Dendritic cell treated with granulocyte-macrophage colony-stimulating factor and Interleukin-4, amounts not matched to agents 40 ng/mL and 50 ng/mL, for 4 days (primary cell): ENCODE measurements at regions not wholly inside any gene's neighbourhood (a gene's known extent, or its start where the extent isn't known, plus 50 kb on each side); places are given as distances from the start of the nearest gene placed in this dataset.
"Not testable (repeated sequence)": the region's sequence is repeated elsewhere in the genome, so short reads cannot be mapped to it uniquely, and the experiment has no call there.

Experiments
- H3K27ac Mint-ChIP-seq: one replicate; pipeline ENCODE4 v1.8.0; 2022; ENCODE audit warnings: mild to moderate bottlenecking, mixed read lengths
- H3K27me3 Mint-ChIP-seq: one replicate; pipeline ENCODE4 v1.8.0; 2022; ENCODE audit warnings: mild to moderate bottlenecking, mixed read lengths
- H3K36me3 Mint-ChIP-seq: one replicate; pipeline ENCODE4 v1.8.0; 2022; ENCODE audit warnings: low read depth, mixed read lengths
- H3K4me1 Mint-ChIP-seq: one replicate; pipeline ENCODE4 v1.8.0; 2022; ENCODE audit warnings: low read depth, mixed read lengths
- H3K4me3 Mint-ChIP-seq: one replicate; pipeline ENCODE4 v1.8.0; 2022; ENCODE audit warnings: mild to moderate bottlenecking, moderate library complexity, mixed read lengths
- H3K9me3 Mint-ChIP-seq: one replicate; pipeline ENCODE4 v1.8.0; 2022; ENCODE audit warnings: mixed read lengths
- intact Hi-C: fragments of 100-400 bp; cut with micrococcal nuclease; formaldehyde crosslinking; loops from one replicate; pipeline ENCODE4 v1.15.0; 2022

GRCh38 chr6:8315154-8315553 lies 120.2 kb downstream of the SLC35B3 start:
- Mint-ChIP-seq H3K36me3 (no peaks in the 10 kb centered on the region), H3K4me1 (no peaks in the 10 kb centered on the region), H3K27me3 (no peaks in the 10 kb centered on the region), H3K27ac (no peak overlapping the region), H3K4me3 (no peak overlapping the region), H3K9me3 (peaks cover 46% of the 10 kb centered on the region)
- intact Hi-C loops: no loop called here

DNA sequence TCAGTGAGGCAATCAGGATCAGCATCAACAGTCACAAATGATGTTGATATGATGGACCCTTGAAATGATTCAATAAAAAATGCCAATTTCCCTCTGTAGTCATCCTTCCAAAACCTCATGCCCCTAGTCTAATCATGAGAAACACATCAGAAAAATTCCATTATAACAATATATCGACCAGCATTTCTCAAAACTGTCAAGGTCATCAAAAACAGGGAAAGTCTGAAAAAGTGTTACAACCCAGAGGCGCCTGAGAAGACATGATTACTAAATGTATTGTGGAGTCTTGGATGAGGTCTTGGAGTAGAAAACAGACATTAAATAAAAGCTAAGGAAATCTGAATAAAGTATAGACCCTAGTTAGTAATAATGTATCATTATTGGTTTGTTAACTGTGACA lies 133.8 kb downstream of the SLC35B3 start:
- H3K4me1 Mint-ChIP-seq: no peaks in the 10 kb centered on the region
- H3K9me3 Mint-ChIP-seq: no peaks in the 10 kb centered on the region
- no peaks in the 10 kb centered on the region for H3K27me3 Mint-ChIP-seq
- H3K4me3 Mint-ChIP-seq: no peak overlapping the region
- H3K27ac Mint-ChIP-seq: no peak overlapping the region
- H3K36me3 Mint-ChIP-seq: no peaks in the 10 kb centered on the region
- intact Hi-C loops: no loop called here

GRCh38 chr6:8299034-8299433 lies 136.3 kb downstream of the SLC35B3 start:
- Mint-ChIP-seq H3K27ac (no peak overlapping the region), H3K9me3 (peaks cover 12% of the 10 kb centered on the region), H3K4me3 (no peak overlapping the region), H3K36me3 (no peaks in the 10 kb centered on the region), H3K4me1 (no peaks in the 10 kb centered on the region), H3K27me3 (no peaks in the 10 kb centered on the region)
- intact Hi-C loops: no loop called here

DNA sequence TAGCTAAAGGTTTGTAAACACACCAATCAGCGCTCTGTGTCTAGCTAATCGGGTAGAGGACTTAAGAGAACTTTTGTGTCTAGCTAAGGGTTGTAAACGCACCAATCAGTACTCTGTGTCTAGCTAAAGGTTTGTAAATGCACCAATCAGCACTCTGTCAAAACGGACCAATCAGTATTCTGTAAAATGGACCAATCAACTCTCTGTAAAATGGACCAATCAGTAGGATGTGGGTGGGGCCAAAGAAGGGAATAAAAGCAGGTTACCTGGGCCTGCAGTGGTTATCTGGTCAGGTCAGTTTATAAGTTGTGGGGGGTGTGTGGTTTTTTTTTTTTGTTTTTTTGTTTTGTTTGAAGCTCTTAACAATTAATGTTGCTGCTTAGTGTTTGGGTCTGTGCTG lies 152.4 kb downstream of the SLC35B3 start:
- H3K27ac Mint-ChIP-seq, H3K4me1 Mint-ChIP-seq, H3K27me3 Mint-ChIP-seq, H3K36me3 Mint-ChIP-seq, H3K4me3 Mint-ChIP-seq, intact Hi-C loops: not testable (repeated sequence)
- H3K9me3 Mint-ChIP-seq: peaks cover 12% of the 10 kb centered on the region

GRCh38 chr6:8282380-8282779 lies 153.0 kb downstream of the SLC35B3 start:
- Mint-ChIP-seq H3K4me3 (no peak overlapping the region), H3K9me3 (peaks cover 12% of the 10 kb centered on the region), H3K27me3 (no peaks in the 10 kb centered on the region), H3K4me1 (no peaks in the 10 kb centered on the region), H3K27ac (no peak overlapping the region), H3K36me3 (no peaks in the 10 kb centered on the region)
- intact Hi-C loops: no loop called here

DNA sequence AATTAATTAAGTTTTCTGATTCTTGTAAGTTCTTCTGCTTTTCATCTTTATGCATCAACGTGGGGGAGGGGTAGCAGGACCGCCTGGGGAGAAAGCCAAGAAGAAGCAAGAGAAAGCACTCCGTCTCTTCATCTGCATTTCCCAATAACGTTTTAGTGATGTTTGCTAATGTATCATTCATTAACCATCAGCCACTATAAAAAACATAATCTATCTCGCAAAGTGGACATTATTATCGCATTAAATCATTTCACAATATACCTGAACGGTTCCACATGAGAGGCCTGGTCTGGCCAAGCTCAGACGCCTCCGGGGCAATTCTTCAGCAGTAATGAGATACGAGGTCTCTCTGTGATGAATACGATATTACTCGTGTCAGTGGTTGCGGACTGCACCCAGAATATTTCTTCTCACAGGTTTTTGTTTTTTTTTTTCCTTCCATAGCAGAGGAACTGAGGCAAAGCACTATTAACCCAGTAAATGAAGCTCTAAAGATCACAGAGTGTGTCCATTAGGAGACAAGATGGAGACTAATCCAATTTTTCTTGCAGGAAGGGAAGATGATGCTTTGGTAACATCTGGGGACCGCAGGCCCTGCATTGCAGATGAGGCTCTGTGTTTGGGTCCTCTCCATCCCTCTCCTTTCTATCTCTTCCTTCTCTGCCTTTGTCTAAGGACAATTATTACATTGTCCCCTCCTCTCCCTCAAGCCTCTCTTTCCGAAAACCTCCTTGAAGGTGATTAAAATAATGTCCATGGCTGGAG lies 156.1 kb downstream of the SLC35B3 start:
- Mint-ChIP-seq H3K4me1 (no peaks in the 10 kb centered on the region), H3K36me3 (no peaks in the 10 kb centered on the region), H3K27me3 (no peaks in the 10 kb centered on the region), H3K4me3 (no peak overlapping the region), H3K9me3 (peaks cover 12% of the 10 kb centered on the region), H3K27ac (no peak overlapping the region)
- intact Hi-C loops: no loop called here

DNA sequence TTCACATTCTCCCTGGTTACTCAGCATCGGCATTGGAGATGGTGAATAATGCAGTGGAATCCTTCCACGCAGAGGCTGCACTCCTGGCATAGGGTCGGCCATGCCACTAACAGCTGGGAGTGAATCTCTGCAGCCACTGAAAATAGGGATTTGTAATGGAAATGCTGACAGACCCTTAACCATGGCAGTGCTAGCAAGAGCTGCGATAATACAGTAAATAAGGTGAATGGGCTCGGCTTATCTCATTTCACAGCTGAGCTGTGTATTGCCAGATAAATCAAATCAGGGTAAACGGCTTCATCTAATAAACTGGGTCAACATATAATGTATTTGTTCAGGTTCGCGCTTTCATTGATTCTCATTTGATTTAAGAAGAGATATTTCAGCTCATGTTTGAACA lies 156.8 kb downstream of the SLC35B3 start:
- H3K4me1 Mint-ChIP-seq: no peaks in the 10 kb centered on the region
- peaks cover 12% of the 10 kb centered on the region for H3K9me3 Mint-ChIP-seq
- H3K36me3 Mint-ChIP-seq: no peaks in the 10 kb centered on the region
- H3K27ac Mint-ChIP-seq: no peak overlapping the region
- intact Hi-C loops: no loop called here
- H3K4me3 Mint-ChIP-seq: no peak overlapping the region
- H3K27me3 Mint-ChIP-seq: no peaks in the 10 kb centered on the region

DNA sequence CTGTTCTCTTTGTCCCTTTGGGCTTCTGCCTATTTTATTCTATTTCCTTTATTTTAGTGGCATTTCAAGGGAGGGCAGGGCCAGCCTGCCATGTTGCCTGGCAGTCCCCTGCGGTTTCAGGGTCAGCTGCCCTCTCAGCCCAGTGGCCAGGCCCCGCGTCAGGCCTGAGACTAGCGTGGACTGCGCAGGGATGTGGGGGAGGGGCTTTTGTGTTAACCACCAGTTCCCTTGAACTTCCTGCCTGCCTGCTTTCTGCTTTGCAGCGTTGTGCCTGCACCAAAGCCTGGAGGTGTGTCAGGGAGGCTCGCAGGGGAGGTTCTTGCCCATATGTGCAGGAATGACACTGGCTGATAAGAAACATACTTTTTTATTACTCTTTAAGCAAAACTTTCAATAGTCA lies 157.6 kb downstream of the SLC35B3 start:
- Mint-ChIP-seq H3K27ac (no peak overlapping the region), H3K4me3 (no peak overlapping the region), H3K9me3 (peaks cover 6% of the 10 kb centered on the region), H3K27me3 (no peaks in the 10 kb centered on the region), H3K36me3 (no peaks in the 10 kb centered on the region), H3K4me1 (no peaks in the 10 kb centered on the region)
- intact Hi-C loops: no loop called here

DNA sequence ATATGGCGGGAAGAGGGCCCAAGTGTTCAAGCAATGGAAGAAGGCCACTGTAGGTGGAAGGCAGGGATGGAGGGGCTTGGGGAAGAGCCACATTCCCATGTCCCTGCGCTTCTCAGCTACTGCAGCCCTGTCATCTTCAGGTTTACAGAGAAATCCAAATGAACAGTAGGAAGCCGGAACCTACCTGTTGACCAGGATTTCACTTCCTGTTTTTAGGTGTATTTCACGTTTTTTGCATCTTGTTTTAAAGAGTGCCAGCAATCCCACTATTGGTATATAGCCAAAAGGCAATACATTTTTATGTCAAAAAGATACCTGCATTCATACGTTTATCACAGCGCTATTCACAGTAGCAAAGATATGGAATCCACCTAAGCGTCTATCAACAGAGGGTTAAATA lies 159.2 kb downstream of the SLC35B3 start:
- Mint-ChIP-seq H3K9me3 (no peaks in the 10 kb centered on the region), H3K27ac (no peak overlapping the region), H3K4me1 (no peaks in the 10 kb centered on the region), H3K36me3 (no peaks in the 10 kb centered on the region), H3K4me3 (no peak overlapping the region), H3K27me3 (no peaks in the 10 kb centered on the region)
- intact Hi-C loops: no loop called here

GRCh38 chr6:8275667-8276066 lies 159.7 kb downstream of the SLC35B3 start:
- Mint-ChIP-seq H3K9me3 (no peaks in the 10 kb centered on the region), H3K4me3 (no peak overlapping the region), H3K4me1 (no peaks in the 10 kb centered on the region), H3K27ac (no peak overlapping the region), H3K27me3 (no peaks in the 10 kb centered on the region), H3K36me3 (no peaks in the 10 kb centered on the region)
- intact Hi-C loops: no loop called here

- no peaks in the 10 kb centered on the region for H3K27me3 Mint-ChIP-seq
These were observed 161.1 kb downstream of the SLC35B3 start for GRCh38 chr6:8274226-8274625.

DNA sequence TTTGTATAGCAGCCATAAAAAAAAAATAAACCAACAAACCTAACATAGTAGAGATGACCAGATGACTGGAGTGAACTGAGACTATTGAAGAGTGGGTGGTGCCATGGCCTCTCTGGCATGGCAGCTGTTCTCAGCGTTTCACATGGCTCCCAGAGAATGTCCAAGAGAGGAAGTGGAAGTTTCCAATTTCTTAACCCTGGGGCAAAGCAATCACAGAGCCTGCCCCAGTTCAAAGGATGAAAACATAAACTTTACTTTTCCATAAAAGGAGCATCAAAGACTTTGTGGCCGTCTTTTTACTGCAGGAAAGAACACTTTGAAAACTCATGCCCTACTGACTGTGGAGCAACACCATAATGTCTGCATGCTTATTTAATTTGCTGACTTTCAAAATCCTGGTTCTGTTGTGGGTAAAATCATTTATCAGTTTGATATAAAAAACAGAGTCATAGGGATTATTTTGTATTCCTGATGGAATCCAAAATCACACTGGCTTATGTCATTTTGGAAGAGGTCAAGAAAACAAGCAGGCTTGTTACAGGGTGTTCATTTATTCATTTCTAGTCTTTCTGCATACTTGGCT lies 165.4 kb downstream of the SLC35B3 start:
- intact Hi-C loops: no loop called here
- H3K27ac Mint-ChIP-seq: no peak overlapping the region
- no peaks in the 10 kb centered on the region for H3K4me1 Mint-ChIP-seq

More at GRCh38 chr6:8274226-8274625, 161.1 kb downstream of the SLC35B3 start:
- intact Hi-C loops: no loop called here
- H3K27ac Mint-ChIP-seq: no peak overlapping the region
- peaks cover 5% of the 10 kb centered on the region for H3K9me3 Mint-ChIP-seq
- no peak overlapping the region for H3K4me3 Mint-ChIP-seq
- H3K4me1 Mint-ChIP-seq: no peaks in the 10 kb centered on the region
- no peaks in the 10 kb centered on the region for H3K36me3 Mint-ChIP-seq

GRCh38 chr6:8269094-8269493 lies 166.3 kb downstream of the SLC35B3 start:
- Mint-ChIP-seq H3K27ac (no peak overlapping the region), H3K27me3 (no peaks in the 10 kb centered on the region), H3K4me3 (no peak overlapping the region), H3K36me3 (no peaks in the 10 kb centered on the region), H3K9me3 (peaks cover 20% of the 10 kb centered on the region), H3K4me1 (no peaks in the 10 kb centered on the region)
- intact Hi-C loops: no loop called here

More for the DNA sequence above, 165.4 kb downstream of the SLC35B3 start:
- H3K9me3 Mint-ChIP-seq: peaks cover 20% of the 10 kb centered on the region
- H3K27me3 Mint-ChIP-seq: no peaks in the 10 kb centered on the region
- no peaks in the 10 kb centered on the region for H3K36me3 Mint-ChIP-seq
- H3K4me3 Mint-ChIP-seq: no peak overlapping the region

DNA sequence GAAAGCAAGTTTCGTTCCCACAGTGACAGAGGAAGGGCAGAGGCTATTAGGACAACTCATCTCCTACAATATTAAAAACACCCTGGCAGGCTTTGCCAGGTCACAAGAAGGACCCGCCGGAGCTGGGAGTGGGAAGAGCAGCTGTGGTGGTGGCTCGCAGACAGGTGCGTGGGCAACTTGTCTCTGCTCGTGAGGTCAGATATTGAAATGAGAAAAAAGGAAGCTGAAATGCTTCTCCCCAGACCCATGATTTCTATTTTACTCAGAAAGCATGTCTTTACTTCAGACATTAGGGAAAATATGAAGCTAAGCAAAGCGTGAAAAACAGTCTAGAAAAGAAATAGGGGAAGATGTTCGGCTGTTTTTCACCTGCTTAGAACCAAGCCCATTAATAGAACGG lies 166.3 kb upstream of the EEF1E1 start:
- Mint-ChIP-seq H3K9me3 (peaks cover 25% of the 10 kb centered on the region), H3K4me3 (no peak overlapping the region), H3K27me3 (no peaks in the 10 kb centered on the region), H3K36me3 (no peaks in the 10 kb centered on the region), H3K4me1 (no peaks in the 10 kb centered on the region), H3K27ac (no peak overlapping the region)
- intact Hi-C loops: no loop called here

DNA sequence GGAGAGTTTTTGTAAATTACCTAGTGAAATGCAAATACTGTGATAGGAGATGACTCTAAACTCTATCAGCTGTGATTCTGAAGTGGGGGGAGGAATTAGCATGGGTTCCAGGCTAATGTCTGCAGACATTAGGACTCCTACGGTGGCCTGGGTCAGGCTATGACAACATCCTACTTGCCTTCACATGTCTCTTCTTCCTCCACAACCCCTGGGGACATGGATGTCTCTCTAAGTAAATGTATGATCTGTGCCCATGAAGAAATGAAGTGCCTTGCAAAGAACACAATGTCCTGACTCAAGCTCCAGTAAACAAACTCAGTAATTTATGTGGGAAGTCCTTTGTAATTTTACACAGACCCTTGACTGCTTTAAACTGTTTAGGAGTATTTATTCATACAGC lies 165.8 kb upstream of the EEF1E1 start:
- no peaks in the 10 kb centered on the region for H3K4me1 Mint-ChIP-seq
- peaks cover 29% of the 10 kb centered on the region for H3K9me3 Mint-ChIP-seq
- intact Hi-C loops: no loop called here
- H3K4me3 Mint-ChIP-seq: no peak overlapping the region
- H3K36me3 Mint-ChIP-seq: no peaks in the 10 kb centered on the region
- no peak overlapping the region for H3K27ac Mint-ChIP-seq
- H3K27me3 Mint-ChIP-seq: no peaks in the 10 kb centered on the region
